DND-41 (cell line): ENCODE measurements at regions not wholly inside any gene's neighbourhood (a gene's known extent, or its start where the extent isn't known, plus 50 kb on each side); places are given as distances from the start of the nearest gene placed in this dataset.

Source experiments
- ATAC-seq: fragments of 200-7000 bp; cut with Tn5 transposase; 3 replicates; pipeline ENCODE4 v1.9.1; 2021; ENCODE audit warnings: low read depth; ENCODE audit not compliant: insufficient read depth
- DNase-seq: peaks from one replicate; pipeline ENCODE4 v3.0.0-alpha.2; 2020
- H2AFZ ChIP-seq: 2 replicates; pipeline ENCODE4 v1.6.0; 2012; ENCODE audit warnings: low read depth, low read length
- H3K27ac ChIP-seq: 2 replicates; pipeline ENCODE4 v1.5.1; 2012; ENCODE audit warnings: low read length, inconsistent platforms
- H3K27me3 ChIP-seq: fragments of 200-600 bp; sonication (generic); 2 replicates; pipeline ENCODE4 v1.6.0; 2012; ENCODE audit warnings: low read length, mild to moderate bottlenecking, inconsistent platforms; ENCODE audit not compliant: insufficient read depth, poor library complexity
- H3K36me3 ChIP-seq: 2 replicates; pipeline ENCODE4 v1.5.1; 2012; ENCODE audit warnings: low read length, inconsistent platforms; ENCODE audit not compliant: insufficient read depth
- H3K4me1 ChIP-seq: 2 replicates; pipeline ENCODE4 v1.5.1; 2012; ENCODE audit warnings: mild to moderate bottlenecking, low read length; ENCODE audit not compliant: insufficient read depth
- H3K4me2 ChIP-seq: 2 replicates; pipeline ENCODE4 v1.6.0; 2012; ENCODE audit warnings: mild to moderate bottlenecking, moderate library complexity, low read length, inconsistent platforms; ENCODE audit not compliant: insufficient read depth
- H3K4me3 ChIP-seq, 2 experiments: fragments of 200-600 bp in 1 of 2; shearing (Covaris generic) in 1 of 2; 2 replicates each; pipeline ENCODE4 v1.5.1; 2012 to 2016; ENCODE audit warnings: inconsistent platforms in 2 of 2, low read length in 2 of 2, mild to moderate bottlenecking in 2 of 2, low read depth in 1 of 2, moderate library complexity in 1 of 2
- H3K79me2 ChIP-seq: 2 replicates; pipeline ENCODE4 v1.6.0; 2012; ENCODE audit warnings: low read length, inconsistent platforms; ENCODE audit not compliant: insufficient read depth
- H3K9ac ChIP-seq: 2 replicates; pipeline ENCODE4 v1.6.0; 2012; ENCODE audit warnings: low read depth, mild to moderate bottlenecking, inconsistent platforms, low read length, moderate library complexity
- H3K9me3 ChIP-seq: 2 replicates; pipeline ENCODE4 v1.5.1; 2012; ENCODE audit warnings: low read length, moderate library complexity, mild to moderate bottlenecking, inconsistent platforms; ENCODE audit not compliant: insufficient read depth, severe bottlenecking
- H4K20me1 ChIP-seq: 2 replicates; pipeline ENCODE4 v1.6.0; 2012; ENCODE audit warnings: low read length; ENCODE audit not compliant: insufficient read depth
- EZH2 ChIP-seq: IDR thresholded peaks from 3 replicates; pipeline ENCODE4 v1.6.1; 2012; ENCODE audit warnings: borderline replicate concordance, low read depth, mild to moderate bottlenecking, moderate library complexity, low read length, inconsistent platforms; ENCODE audit not compliant: severe bottlenecking
- TF ChIP-seq, protein P1 (sequence below): IDR thresholded peaks from 2 replicates; pipeline ENCODE4 v1.5.1; 2012; ENCODE audit warnings: borderline replicate concordance, low read length, moderate library complexity, mild to moderate bottlenecking; ENCODE audit not compliant: poor library complexity, severe bottlenecking; ENCODE audit errors: extremely low read depth

DNA sequence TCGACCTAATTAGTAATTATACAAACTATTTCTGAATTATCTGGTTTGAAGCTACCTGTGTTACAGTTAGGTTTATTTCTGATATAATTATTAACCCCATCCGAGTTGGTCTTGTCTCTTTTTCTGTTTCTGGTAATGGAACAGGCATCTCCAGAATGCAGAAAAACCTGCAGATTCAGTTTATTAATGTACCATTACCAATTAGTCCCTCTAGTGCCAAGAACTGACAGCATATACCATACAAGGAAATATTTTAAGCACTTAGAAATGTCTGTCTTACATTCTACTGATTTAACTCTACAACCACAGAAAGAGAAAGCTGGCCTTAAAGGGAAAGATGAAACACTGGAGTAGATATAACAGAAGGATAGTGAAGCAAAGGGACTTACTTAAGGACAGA, 570.6 kb downstream of the CENPC start:
- no peak for ATAC-seq
- Histone ChIP-seq H3K4me1 (no peaks in the 10 kb centered on the region), H3K4me3 (no peak overlapping the region)

DNA sequence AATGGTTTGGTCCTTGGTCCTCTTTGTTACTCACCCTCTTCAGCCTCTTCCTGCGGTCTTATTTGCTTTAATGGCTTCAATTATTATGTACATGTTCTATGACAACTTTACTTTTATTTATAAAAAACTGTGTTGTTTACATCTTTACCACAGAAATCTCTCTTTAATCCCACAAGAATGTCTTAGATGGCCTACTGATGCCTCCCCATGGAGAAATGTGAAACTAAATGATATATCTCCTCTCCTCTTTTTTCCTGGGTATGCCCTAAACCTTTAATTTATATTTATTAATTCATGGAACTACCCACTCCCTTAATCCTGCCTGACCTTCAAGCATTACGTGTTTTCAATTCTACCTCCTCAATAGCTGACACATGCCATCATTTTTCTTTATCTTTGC, 573.2 kb downstream of the CENPC start:
- H4K20me1 ChIP-seq = no peaks in the 10 kb centered on the region
- no peak for TF ChIP-seq EZH2
- TF ChIP-seq, protein P1, sequence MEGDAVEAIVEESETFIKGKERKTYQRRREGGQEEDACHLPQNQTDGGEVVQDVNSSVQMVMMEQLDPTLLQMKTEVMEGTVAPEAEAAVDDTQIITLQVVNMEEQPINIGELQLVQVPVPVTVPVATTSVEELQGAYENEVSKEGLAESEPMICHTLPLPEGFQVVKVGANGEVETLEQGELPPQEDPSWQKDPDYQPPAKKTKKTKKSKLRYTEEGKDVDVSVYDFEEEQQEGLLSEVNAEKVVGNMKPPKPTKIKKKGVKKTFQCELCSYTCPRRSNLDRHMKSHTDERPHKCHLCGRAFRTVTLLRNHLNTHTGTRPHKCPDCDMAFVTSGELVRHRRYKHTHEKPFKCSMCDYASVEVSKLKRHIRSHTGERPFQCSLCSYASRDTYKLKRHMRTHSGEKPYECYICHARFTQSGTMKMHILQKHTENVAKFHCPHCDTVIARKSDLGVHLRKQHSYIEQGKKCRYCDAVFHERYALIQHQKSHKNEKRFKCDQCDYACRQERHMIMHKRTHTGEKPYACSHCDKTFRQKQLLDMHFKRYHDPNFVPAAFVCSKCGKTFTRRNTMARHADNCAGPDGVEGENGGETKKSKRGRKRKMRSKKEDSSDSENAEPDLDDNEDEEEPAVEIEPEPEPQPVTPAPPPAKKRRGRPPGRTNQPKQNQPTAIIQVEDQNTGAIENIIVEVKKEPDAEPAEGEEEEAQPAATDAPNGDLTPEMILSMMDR = peak; percentile 8
- no peak overlapping the region for H3K4me2 ChIP-seq
- H3K9ac ChIP-seq = no peak overlapping the region
- H3K4me3 ChIP-seq = no peak overlapping the region
- no peak overlapping the region for H3K27ac ChIP-seq
- H3K9me3 ChIP-seq = no peaks in the 10 kb centered on the region
- H2AFZ ChIP-seq = no peak overlapping the region
- H3K36me3 ChIP-seq = no peaks in the 10 kb centered on the region
- DNase-seq (no peak), ATAC-seq (no peak)
- no peaks in the 10 kb centered on the region for H3K79me2 ChIP-seq
- no peaks in the 10 kb centered on the region for H3K4me1 ChIP-seq
- H3K27me3 ChIP-seq = no peaks in the 10 kb centered on the region

More for the DNA sequence above, 570.6 kb downstream of the CENPC start:
- no peak for DNase-seq
- no peak overlapping the region for H3K4me2 ChIP-seq
- H3K79me2 ChIP-seq = no peaks in the 10 kb centered on the region
- TF ChIP-seq, protein P1 = no peak
- TF ChIP-seq EZH2 = no peak
- H4K20me1 ChIP-seq = no peaks in the 10 kb centered on the region
- no peaks in the 10 kb centered on the region for H3K36me3 ChIP-seq
- H3K9ac ChIP-seq = no peak overlapping the region
- no peak overlapping the region for H3K27ac ChIP-seq
- no peaks in the 10 kb centered on the region for H3K9me3 ChIP-seq
- no peaks in the 10 kb centered on the region for H3K27me3 ChIP-seq
- no peak overlapping the region for H2AFZ ChIP-seq

DNA sequence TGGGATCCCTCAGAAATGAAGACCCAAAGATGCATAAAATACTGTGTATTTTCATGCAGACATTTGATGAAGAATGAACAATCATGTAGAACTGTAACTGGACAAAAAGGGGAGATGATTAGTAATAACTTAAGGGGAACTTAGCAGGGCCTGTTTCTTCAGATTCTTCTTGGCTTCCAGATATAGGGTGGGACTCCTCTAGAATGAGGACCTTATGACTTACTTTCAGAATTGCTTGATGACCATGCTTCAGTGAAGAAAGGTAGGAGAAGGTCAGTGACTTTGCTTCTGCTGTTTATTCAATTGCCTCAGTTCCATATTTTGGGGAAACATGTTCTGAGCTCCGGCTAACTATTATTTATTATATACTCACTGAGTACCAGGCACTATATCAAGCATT, 580.8 kb downstream of the CENPC start:
- DNase-seq = no peak
- Histone ChIP-seq H2AFZ (no peak overlapping the region), H3K4me2 (no peak overlapping the region), H4K20me1 (no peaks in the 10 kb centered on the region), H3K27me3 (no peaks in the 10 kb centered on the region), H3K36me3 (no peaks in the 10 kb centered on the region), H3K9ac (no peak overlapping the region), H3K4me3 (no peak overlapping the region), H3K4me1 (no peaks in the 10 kb centered on the region), H3K9me3 (no peaks in the 10 kb centered on the region), H3K79me2 (no peaks in the 10 kb centered on the region), H3K27ac (no peak overlapping the region)
- TF ChIP-seq, protein P1 = no peak
- no peak for TF ChIP-seq EZH2
- ATAC-seq = no peak

DNA sequence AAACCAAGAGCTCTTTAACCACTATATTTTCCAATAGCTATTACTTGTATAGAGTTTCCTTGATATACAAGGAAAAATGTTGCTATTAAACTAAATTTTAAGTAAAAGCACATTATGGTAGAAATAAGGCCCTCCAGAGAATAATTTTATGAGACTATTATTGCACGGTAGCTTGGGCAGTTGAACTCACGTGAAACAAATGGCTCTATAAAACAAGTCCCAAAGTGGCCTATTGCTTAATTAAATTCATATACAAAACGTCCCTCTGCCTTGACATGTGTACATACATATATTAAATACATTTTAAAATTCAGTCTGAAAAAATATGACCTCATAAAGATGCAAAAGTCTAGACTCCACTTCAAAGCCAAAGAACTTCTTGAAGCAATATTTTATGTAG, 582.2 kb downstream of the CENPC start:
- Histone ChIP-seq H3K27ac (no peak overlapping the region), H3K4me1 (no peaks in the 10 kb centered on the region), H4K20me1 (no peaks in the 10 kb centered on the region), H3K79me2 (no peaks in the 10 kb centered on the region), H3K36me3 (no peaks in the 10 kb centered on the region), H2AFZ (no peak overlapping the region), H3K4me2 (no peak overlapping the region), H3K4me3 (no peak overlapping the region), H3K9ac (no peak overlapping the region), H3K27me3 (no peaks in the 10 kb centered on the region), H3K9me3 (no peaks in the 10 kb centered on the region)
- TF ChIP-seq, protein P1 = no peak
- TF ChIP-seq EZH2 = no peak
- DNase-seq (no peak), ATAC-seq (no peak)
